ENCODE measurements at regions not wholly inside any gene's neighbourhood (a gene's known extent, or its start where the extent isn't known, plus 50 kb on each side); places are given as distances from the start of the nearest gene placed in this dataset.

DNA sequence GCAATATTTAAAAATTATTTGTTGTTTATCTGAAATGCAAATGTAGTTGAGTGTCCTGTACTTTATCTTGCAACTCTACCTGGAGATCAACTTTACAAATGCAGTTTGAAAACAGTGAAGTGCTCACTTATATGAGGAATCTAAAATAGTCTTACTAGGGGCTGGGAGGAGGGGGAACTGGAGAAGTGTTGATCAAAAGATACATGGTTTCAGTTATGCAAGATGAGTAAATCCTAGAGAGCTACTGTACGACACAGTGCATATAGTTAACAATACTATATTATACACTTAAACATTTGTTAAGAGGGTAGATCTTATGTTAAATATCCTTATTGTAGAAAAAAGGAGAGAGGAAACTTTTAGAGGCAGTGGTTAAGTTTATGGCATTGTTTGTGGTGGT lies 241.9 kb downstream of the BCL11A start:
- TF ChIP-seq CTCF (IDR thresholded peaks at IDR 0.05) (no peak), POLR2A (IDR thresholded peaks at IDR 0.05) (no peak)
